ENCODE measurements at regions not wholly inside any gene's neighbourhood (a gene's known extent, or its start where the extent isn't known, plus 50 kb on each side); places are given as distances from the start of the nearest gene placed in this dataset.
A peak's percentile ranks its signal among the peaks of the same experiment; 100 is the strongest.
"Not testable (repeated sequence)": the region's sequence is repeated elsewhere in the genome, so short reads cannot be mapped to it uniquely, and the experiment has no call there.

- DNase-seq, result peak; percentile 49
Measured at GRCh38 chr1:30525971-30526651, 197.3 kb downstream of the MATN1 start.

GRCh38 chr1:30525631-30525970 lies 197.8 kb downstream of the MATN1 start:
- DNase-seq, result no peak

DNA sequence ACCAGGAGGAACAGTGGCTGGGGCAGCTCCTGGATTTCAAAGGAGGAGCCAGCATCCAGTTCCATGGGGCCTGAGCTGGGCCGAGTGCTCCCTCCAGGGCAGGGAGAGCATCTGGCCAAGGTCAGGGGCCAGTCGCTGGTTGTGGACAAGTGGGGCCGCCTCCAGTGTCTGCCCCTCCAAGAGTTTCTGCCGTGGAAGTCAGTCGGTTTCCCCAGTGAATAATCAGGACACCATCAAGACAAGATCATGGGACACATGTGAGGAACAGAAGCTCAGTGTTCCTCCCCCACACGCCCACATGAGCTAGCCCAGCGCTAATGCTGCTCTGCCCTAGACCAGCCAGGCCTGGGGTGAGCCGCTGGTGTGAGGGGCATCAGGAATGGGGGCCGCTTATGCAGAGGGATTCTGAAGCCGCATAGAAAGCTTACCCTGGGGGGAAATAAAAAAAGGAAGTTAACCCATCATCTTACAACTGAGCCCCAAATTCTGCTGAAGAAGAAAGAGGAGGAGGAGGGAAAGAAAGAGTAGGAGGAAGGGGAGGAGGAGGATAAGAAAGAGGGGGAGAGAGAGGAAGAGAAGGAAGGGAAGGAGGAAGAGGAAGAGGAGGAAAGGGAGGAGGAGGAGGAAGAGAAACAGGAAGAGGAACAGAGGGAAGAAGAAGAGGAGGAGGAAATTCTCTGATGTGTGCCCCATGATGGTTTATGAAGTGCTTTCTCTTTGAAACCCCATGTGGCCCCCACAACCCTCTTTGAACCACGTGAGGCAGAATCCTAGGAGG lies 198.4 kb downstream of the MATN1 start:
- no peak for DNase-seq

GRCh38 chr1:30524025-30524555 lies 199.3 kb downstream of the MATN1 start:
- not testable (repeated sequence) for DNase-seq

- no peak for DNase-seq
Measured at GRCh38 chr1:30523055-30524020, 200.0 kb downstream of the MATN1 start.

DNA sequence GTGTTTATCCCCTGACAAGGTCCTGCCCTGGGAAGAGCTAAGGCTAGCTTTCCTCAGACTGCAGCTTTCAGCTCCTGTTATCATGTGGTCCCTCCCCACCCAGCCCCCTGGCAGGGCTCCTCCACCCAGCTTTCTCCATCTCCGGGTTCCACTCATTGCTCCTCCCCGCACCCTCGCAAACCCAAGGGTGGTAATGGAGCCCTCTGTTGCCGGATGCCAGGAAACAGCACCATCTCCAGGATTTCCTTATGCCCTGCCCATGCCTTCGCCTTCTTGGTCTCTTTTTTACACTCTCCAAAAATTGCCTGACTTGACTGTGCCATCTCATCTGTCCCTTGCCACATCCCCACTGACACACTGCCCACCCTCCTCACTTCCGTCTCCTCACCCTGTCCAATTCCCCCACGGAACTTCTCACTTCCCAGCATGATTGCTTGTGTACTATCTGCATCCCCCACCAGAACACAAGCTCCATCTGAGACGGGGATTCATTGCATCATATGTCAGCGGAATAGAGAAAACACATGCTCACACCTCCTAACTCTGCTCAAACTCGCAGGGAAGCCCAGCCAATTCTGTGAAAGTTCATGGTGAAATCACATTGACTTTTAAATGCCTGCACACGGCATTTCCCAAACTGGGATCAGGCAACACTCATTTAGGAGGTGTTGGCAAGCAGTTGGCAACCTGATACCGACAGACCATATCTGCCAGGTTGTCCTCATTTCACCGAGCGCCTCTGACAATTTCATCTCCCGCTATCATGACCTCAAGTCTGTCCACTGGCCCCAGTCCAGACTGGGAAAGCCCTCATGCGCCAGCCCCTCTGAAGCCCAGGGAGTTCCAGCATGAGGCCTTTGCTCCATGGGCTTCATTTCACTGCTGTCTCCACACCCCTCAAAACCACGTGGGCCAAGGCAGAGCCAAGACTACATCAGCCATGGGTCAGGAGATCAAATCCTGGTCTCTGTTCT lies 201.1 kb downstream of the MATN1 start:
- DNase-seq, result peak; percentile 47

- no peak for DNase-seq
Measured at GRCh38 chr1:30521261-30521865, 202.0 kb downstream of the MATN1 start.

DNA sequence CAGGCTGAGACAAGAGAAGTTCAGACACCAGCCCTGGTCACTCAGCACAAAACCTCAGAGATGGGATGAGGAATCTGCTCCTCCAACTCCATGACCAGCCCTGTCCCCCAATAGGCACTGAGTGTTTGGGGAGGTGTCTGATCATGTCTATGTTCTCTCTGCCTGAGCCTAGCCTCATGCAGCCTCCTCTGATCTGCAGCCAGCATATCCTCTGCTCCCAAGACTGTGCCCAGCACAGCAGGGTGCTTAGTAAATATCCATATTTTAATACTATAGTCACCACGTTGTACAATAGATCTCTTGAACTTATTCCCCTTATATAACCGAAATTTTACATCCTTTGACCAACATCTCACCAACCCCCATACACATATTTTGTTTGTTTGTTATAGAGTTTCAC lies 202.9 kb downstream of the MATN1 start:
- DNase-seq, result no peak

DNA sequence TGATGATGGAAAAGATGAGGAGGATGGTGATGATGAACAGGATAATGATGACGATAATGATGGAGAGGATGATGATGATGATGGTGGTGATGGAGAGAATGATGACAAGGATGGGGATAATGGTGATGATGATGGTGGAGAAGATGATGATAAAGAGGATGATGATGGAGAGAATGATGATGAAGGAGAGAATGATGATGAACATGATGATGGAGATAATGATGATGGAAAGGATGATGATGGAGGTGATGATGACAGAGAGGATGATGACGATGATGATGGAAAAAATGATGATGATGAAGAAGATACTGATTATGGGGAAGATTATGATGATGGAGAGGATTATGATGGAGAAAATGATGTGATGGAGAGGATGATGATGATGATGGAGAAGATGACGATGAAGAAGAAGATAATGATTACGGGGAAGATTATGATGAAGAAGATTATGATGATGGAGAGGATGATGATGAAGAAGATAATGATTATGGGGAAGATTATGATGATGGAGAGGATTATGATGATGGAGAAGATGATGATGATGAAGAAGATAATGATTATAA lies 204.1 kb downstream of the MATN1 start:
- no peak for DNase-seq

GRCh38 chr1:30518696-30519095 lies 204.7 kb downstream of the MATN1 start:
- DNase-seq, result no peak

DNA sequence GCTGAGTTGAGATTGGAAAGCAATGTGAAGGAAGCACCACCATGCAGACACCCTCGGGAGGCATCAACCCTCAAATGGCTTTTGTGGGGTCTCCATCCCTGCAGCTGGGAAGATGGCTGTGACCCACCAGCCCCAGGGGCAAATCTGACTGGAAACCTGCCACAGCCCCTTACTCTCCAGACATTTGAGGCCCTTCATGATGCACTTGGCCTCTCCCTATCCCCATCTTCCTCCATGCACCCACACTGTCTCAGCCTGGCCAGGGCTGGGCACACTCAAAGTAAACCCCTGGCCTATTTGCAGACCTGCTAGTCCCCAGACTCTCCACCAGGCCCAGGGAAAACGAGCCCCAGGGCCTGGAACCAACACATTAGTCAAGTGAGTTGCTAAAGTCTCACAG lies 205.2 kb downstream of the MATN1 start:
- DNase-seq, result no peak

- not testable (repeated sequence) for DNase-seq
Measured at GRCh38 chr1:30517666-30518065, 205.7 kb downstream of the MATN1 start.

GRCh38 chr1:30517241-30517640 lies 206.1 kb downstream of the MATN1 start:
- not testable (repeated sequence) for DNase-seq

GRCh38 chr1:30516485-30516858 lies 206.9 kb downstream of the MATN1 start:
- DNase-seq, result no peak

DNA sequence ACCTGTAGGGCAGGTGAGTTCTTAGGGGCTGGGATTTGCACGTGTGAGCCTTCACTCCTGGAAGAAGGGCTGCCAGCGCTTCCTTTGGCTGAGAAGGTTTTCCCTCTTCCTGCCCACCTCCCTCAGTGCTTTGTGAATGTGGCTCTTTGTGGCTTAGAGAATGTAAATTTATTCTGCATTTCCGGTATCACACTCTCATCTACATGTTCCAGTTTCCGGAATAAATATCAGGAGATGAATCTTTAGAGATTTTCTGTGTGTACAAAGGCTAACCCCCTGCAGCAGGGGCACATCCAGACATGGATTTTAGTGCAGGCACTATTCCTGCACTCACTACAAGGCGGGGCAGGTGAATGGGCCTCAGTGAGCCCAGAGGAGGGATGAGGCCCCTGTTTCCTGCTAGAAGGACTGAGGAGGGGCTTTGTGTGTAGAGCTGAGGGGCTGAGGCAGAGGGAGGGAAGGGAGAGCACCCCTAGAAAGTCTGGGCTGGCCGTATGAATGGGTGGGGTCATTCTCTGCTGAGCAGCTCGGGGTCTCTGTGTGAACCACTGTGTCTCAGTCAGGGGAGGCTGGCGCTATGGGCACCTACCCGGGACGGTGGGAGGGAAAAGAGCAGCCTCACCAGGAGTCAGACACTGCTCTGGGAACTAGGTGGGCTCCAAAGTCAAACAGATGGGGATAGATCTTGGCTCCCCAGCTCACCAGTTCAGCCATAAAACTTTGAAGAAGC lies 207.5 kb downstream of the MATN1 start:
- DNase-seq, result no peak

DNA sequence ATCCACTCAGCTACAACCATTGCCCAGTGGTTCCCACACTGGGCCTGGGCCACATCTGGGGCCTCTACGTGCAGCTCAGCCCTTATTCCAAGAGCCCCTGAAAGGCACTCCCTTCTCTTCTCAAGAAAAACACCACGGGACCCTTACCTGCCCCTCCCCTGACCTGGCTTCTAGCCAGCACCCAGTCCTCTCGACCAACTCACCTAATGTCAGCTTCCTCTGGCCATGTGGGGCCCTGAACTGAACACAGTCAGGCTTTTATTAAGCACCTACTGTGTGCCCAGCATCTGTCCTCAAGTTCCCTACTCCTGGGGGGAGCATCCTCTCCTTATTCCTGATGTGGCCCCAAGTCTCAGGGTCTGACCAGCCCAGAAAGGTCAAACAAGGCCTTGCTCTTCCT lies 208.4 kb downstream of the MATN1 start:
- DNase-seq, result no peak

DNA sequence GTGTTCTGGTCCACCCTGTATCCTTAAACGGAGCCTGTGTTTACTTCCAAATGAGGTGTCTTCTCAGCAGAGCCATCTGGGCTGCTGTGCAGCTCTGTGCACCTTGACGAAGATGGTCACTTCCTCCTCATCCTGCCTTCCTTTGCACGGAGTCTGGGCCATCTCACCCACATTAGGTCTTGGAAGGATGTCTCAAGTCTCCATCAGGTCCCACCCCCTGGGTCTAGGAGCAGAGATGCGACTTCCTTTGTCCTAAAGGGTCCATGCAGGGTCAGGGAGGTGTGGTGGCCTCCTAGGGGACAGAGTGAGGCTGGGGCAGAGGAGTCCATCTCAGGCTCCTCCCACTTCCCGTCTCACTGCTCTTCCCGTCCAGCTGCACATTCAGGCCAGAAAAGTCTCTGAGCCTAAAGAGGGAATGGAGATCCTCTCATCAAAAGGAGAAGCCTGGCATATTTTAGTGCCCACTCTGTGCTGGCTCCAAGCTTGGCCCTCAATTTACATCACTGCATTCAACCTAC lies 209.2 kb downstream of the MATN1 start:
- no peak for DNase-seq

DNA sequence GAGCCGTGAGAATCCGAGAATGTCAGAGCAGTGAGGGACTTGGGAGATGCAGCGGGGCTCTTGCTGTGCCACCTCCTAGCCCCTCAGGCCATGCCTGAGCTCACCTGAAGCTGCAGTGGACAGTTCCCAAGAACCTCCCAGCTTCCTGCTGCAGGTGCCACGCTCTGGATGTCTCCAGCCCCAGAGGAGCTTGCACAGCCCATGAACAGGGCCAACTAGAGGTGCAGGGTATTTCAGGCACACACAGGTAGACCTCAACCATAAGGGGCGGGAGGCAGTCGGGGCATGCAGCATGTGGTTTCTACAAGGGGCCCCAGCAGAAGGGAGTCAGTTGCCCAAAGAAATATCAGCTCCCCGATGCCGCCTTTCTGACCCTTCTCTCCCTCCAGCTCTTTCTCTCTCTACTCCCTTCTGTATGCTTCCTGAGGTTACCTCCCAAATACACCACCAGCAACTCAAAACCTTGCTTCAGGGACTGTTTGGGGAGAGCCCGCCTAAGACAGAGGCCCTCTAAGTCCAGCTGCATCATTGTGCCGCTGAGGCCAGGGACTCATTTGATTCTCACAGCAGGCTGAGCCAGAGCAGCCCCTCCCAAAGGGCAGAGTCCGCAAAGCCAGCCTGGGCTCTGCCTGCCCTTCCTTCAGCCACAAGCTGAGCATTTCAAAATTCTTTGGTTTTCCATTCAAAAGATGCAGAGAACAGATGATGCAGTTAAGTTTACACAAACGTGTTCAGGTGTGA lies 209.8 kb downstream of the MATN1 start:
- DNase-seq, result no peak

DNA sequence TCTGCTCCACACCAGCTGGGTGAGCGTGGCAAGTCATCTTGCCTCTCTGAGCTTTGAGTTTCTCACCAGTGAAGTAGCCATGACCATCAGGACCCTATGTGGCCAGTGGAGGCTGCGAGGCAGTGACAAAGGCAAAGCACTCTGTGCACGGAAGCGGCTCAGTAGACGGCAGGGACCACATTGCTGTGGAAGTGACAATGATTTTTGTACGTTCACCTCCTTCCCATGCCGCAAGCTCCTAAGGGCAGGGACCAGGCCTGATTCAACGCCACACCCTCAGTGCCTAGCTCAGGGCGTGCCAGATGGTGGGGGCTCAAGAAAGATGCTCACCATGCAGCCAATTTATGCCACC lies 210.5 kb downstream of the MATN1 start:
- no peak for DNase-seq
